Endothelial cell (in vitro differentiated cells): ENCODE measurements at regions not wholly inside any gene's neighbourhood (a gene's known extent, or its start where the extent isn't known, plus 50 kb on each side); places are given as distances from the start of the nearest gene placed in this dataset.

ENCODE experiments used
- DNase-seq: peaks from one replicate; pipeline ENCODE4 v3.0.0; 2021; ENCODE audit warnings: low spot score
- H3K27ac Mint-ChIP-seq: one replicate; pipeline ENCODE4 v1.8.0; 2021; ENCODE audit warnings: mixed read lengths, inconsistent platforms; ENCODE audit not compliant: unreplicated experiment
- H3K27me3 Mint-ChIP-seq: one replicate; pipeline ENCODE4 v1.8.0; 2021; ENCODE audit warnings: mild to moderate bottlenecking, moderate library complexity, mixed read lengths, inconsistent platforms; ENCODE audit not compliant: unreplicated experiment
- H3K36me3 Mint-ChIP-seq: one replicate; pipeline ENCODE4 v1.8.0; 2021; ENCODE audit warnings: mild to moderate bottlenecking, low read depth, mixed read lengths, inconsistent platforms; ENCODE audit not compliant: unreplicated experiment
- H3K4me1 Mint-ChIP-seq: one replicate; pipeline ENCODE4 v1.8.0; 2021; ENCODE audit warnings: mild to moderate bottlenecking, mixed read lengths, inconsistent platforms; ENCODE audit not compliant: unreplicated experiment
- H3K4me3 Mint-ChIP-seq: one replicate; pipeline ENCODE4 v1.8.0; 2021; ENCODE audit warnings: mild to moderate bottlenecking, mixed read lengths, inconsistent platforms; ENCODE audit not compliant: unreplicated experiment
- H3K9me3 Mint-ChIP-seq: one replicate; pipeline ENCODE4 v1.8.0; 2021; ENCODE audit warnings: mixed read lengths, inconsistent platforms; ENCODE audit not compliant: unreplicated experiment
- TF ChIP-seq, protein P1 (sequence below): fragments of 200-600 bp; sonication (generic); IDR thresholded peaks from one replicate; pipeline ENCODE4 v1.5.0; 2021; ENCODE audit warnings: antibody characterized with exemption; ENCODE audit not compliant: unreplicated experiment

DNA sequence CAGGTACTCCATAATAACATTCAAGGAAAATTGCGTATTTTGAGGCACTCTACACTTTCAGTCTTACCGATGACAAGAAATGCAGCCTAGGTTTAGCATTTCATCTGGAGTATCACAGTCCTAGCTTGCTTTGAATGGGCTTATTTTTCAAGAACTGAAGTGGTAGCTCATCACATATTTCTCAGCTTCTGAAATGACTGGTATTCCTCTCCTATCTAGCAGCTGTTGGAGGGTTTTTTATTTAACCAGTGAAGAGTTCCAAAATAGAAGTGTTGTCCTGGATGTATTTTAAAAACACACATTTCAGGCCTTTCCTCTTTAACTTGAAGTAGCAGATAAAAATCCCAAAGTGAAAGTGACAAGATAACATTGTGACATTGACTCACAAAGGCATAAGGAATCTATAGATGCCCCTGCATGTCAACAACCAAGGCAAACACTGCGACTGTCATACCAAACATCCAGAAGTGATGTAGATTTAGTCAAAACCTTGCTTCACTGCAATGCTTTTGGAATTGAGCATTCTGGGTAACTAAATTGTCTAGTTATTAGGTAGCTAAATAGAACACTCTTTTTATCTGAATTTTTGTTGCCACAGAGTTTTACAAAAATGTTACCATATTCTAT is 182.2 kb upstream of the FBXO33 start:
- H3K9me3 Mint-ChIP-seq = no peaks in the 10 kb centered on the region
- TF ChIP-seq, protein P1, sequence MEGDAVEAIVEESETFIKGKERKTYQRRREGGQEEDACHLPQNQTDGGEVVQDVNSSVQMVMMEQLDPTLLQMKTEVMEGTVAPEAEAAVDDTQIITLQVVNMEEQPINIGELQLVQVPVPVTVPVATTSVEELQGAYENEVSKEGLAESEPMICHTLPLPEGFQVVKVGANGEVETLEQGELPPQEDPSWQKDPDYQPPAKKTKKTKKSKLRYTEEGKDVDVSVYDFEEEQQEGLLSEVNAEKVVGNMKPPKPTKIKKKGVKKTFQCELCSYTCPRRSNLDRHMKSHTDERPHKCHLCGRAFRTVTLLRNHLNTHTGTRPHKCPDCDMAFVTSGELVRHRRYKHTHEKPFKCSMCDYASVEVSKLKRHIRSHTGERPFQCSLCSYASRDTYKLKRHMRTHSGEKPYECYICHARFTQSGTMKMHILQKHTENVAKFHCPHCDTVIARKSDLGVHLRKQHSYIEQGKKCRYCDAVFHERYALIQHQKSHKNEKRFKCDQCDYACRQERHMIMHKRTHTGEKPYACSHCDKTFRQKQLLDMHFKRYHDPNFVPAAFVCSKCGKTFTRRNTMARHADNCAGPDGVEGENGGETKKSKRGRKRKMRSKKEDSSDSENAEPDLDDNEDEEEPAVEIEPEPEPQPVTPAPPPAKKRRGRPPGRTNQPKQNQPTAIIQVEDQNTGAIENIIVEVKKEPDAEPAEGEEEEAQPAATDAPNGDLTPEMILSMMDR = no peak
- H3K4me3 Mint-ChIP-seq = no peak overlapping the region

DNA sequence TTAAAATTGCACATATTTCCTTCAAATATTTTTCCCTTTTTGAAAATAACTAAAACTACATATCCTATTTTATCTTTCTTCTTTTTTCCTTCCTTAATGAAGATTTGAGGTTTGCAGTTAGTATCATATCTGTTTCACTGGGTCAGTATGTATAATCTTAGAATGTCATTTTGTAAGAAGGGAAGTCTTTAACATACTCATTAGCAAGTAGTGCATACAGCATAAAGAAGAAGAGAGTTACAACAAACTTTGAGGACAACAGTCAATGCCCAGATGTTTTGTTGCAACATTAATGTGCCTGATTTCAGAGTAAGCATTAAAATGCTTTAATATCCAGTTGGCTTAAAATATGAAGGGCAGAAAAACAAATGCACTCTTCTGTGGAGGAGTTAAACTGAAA is 176.9 kb upstream of the FBXO33 start:
- Mint-ChIP-seq H3K27me3 (peaks cover 4% of the 10 kb centered on the region), H3K4me1 (no peaks in the 10 kb centered on the region), H3K9me3 (no peaks in the 10 kb centered on the region), H3K36me3 (no peaks in the 10 kb centered on the region), H3K27ac (no peak overlapping the region), H3K4me3 (no peak overlapping the region)
- DNase-seq = no peak
- TF ChIP-seq, protein P1 = no peak

More for the DNA sequence above, 182.2 kb upstream of the FBXO33 start:
- DNase-seq = no peak
- Mint-ChIP-seq H3K27ac (no peak overlapping the region), H3K4me1 (no peaks in the 10 kb centered on the region), H3K36me3 (no peaks in the 10 kb centered on the region), H3K27me3 (peaks cover 4% of the 10 kb centered on the region)

DNA sequence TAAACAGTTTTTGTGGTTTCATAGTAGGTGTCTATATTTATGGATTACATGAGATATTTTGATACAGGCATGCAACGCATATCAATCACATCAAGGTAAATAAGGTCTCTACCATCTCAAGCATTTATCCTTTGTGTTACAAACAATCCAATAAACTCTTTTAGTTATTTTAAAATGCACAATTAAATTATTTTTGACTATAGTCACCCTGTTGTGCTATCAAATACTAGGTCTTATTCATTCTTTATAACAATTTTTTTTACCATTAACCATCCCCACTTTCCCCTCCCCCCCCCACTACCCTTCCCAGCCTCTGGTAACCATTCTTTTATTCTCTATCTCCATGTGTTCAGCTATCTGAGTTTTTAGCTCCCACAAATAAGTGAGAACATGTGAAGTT is 175.7 kb upstream of the FBXO33 start:
- Mint-ChIP-seq H3K36me3 (no peaks in the 10 kb centered on the region), H3K27me3 (peaks cover 4% of the 10 kb centered on the region), H3K4me3 (no peak overlapping the region), H3K4me1 (no peaks in the 10 kb centered on the region), H3K27ac (no peak overlapping the region), H3K9me3 (no peaks in the 10 kb centered on the region)
- DNase-seq = no peak
- TF ChIP-seq, protein P1 = no peak

DNA sequence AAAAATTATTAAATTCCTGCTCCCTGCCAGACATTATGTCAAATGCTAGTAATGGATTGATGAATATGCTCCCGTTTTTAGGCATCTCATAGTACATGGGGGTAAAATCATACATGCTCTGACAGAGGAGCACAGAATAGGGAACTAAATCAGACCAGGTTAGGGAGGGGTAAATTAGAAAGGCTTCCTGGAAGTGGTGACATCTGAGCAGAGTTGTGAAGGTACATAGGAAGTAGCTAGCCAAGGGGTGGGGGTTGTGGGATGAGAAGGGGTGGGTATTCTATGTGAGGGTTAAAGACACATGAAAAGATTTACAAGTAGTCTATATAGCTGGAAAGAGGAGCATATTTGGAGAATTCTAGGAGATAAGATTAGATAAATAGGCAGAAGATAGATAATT is 171.7 kb upstream of the FBXO33 start:
- Mint-ChIP-seq H3K27me3 (peaks cover 3% of the 10 kb centered on the region), H3K27ac (no peak overlapping the region), H3K9me3 (no peaks in the 10 kb centered on the region), H3K4me1 (no peaks in the 10 kb centered on the region), H3K36me3 (no peaks in the 10 kb centered on the region), H3K4me3 (no peak overlapping the region)
- DNase-seq = no peak
- TF ChIP-seq, protein P1 = no peak

DNA sequence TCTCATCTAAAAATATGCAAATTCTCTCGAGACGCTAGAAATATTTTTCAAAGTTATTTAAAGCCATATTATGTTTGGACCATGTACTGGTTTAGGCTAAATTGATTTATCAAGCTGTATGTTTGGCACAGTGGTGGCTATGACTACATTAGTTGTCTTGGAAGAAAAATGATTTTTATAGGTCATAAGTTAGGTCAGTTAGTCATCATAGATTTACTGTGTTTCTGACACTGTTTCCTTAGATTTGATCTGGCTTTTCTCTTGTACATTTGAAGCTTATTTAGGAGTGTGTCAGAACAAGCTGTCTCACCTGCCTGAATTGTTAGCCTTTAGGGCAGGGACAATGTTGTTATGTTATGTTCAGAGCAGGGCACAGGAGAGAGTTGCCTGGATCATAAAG is 161.1 kb upstream of the FBXO33 start:
- TF ChIP-seq, protein P1 = no peak
- H3K27ac Mint-ChIP-seq = no peak overlapping the region
- H3K36me3 Mint-ChIP-seq = peaks cover 8% of the 10 kb centered on the region
- H3K9me3 Mint-ChIP-seq = no peaks in the 10 kb centered on the region
- no peak for DNase-seq
- H3K27me3 Mint-ChIP-seq = peaks cover 4% of the 10 kb centered on the region
- no peak overlapping the region for H3K4me3 Mint-ChIP-seq
- H3K4me1 Mint-ChIP-seq = no peaks in the 10 kb centered on the region
